ENCODE measurements at regions not wholly inside any gene's neighbourhood (a gene's known extent, or its start where the extent isn't known, plus 50 kb on each side); places are given as distances from the start of the nearest gene placed in this dataset.

GRCh38 chr2:150789376-150789905, 302.0 kb upstream of the RND3 start:
- ATAC-seq (ENCODE audit: poor library complexity), result no peak
- Mint-ChIP-seq H3K27me3 (no peaks in the 10 kb centered on the region), H3K4me1 (ENCODE audit: low read depth) (no peaks in the 10 kb centered on the region), H3K27ac (no peak overlapping the region), H3K4me3 (no peak overlapping the region), H3K36me3 (ENCODE audit: low read depth) (no peaks in the 10 kb centered on the region), H3K9me3 (peaks cover 2% of the 10 kb centered on the region)
- H3K27ac ChIP-seq (ENCODE audit: low read depth in 1 of 2, low read length in 2 of 2), result no peak overlapping the region
- peaks cover 0 to 6% of the 10 kb centered on the region in 2 experiments for H3K9me3 ChIP-seq (ENCODE audit: control insufficient read depth in 1 of 2, insufficient read depth in 1 of 2, low read length in 2 of 2)
- DNase-seq, result no peak
- no peaks in the 10 kb centered on the region for H3K36me3 ChIP-seq (ENCODE audit: insufficient read depth, low read length)
- H3K4me3 ChIP-seq (ENCODE audit: low read length), result no peak overlapping the region
- H3K4me1 ChIP-seq (ENCODE audit: insufficient read depth, low read length), result no peaks in the 10 kb centered on the region
- CTCF ChIA-PET, result no interaction called here
- intact Hi-C loops (cut with DNase I, micrococcal nuclease), result no loop called here
- POLR2A ChIA-PET, result no interaction called here
- no peaks in the 10 kb centered on the region for H3K27me3 ChIP-seq (ENCODE audit: control insufficient read depth in 1 of 2, insufficient read depth in 2 of 2, low read length in 2 of 2)
- TF ChIP-seq CTCF (IDR thresholded peaks at IDR 0.05), result no peak

- no peaks in the 10 kb centered on the region for H3K36me3 Mint-ChIP-seq (ENCODE audit: low read depth)
- no peaks in the 10 kb centered on the region for H3K27me3 Mint-ChIP-seq
- H3K4me3 Mint-ChIP-seq, result no peak overlapping the region
- Histone ChIP-seq H3K4me1 (ENCODE audit: insufficient read depth, low read length) (no peaks in the 10 kb centered on the region), H3K27me3 (ENCODE audit: control insufficient read depth in 1 of 2, insufficient read depth in 2 of 2, low read length in 2 of 2) (no peaks in the 10 kb centered on the region), H3K27ac (ENCODE audit: low read depth in 1 of 2, low read length in 2 of 2) (no peak overlapping the region), H3K9me3 (ENCODE audit: control insufficient read depth in 1 of 2, insufficient read depth in 1 of 2, low read length in 2 of 2) (peaks cover 0 to 6% of the 10 kb centered on the region in 2 experiments), H3K36me3 (ENCODE audit: insufficient read depth, low read length) (no peaks in the 10 kb centered on the region), H3K4me3 (ENCODE audit: low read length) (no peak overlapping the region)
- ATAC-seq (ENCODE audit: poor library complexity) (no peak), DNase-seq (no peak)
- no peaks in the 10 kb centered on the region for H3K4me1 Mint-ChIP-seq (ENCODE audit: low read depth)
- peaks cover 2% of the 10 kb centered on the region for H3K9me3 Mint-ChIP-seq
- no peak for TF ChIP-seq CTCF (IDR thresholded peaks at IDR 0.05)
- intact Hi-C loops (cut with DNase I, micrococcal nuclease), result no loop called here
- no peak overlapping the region for H3K27ac Mint-ChIP-seq
- ChIA-PET POLR2A (no interaction called here), CTCF (no interaction called here)
Measured at GRCh38 chr2:150788426-150789140, 301.1 kb upstream of the RND3 start.

DNA sequence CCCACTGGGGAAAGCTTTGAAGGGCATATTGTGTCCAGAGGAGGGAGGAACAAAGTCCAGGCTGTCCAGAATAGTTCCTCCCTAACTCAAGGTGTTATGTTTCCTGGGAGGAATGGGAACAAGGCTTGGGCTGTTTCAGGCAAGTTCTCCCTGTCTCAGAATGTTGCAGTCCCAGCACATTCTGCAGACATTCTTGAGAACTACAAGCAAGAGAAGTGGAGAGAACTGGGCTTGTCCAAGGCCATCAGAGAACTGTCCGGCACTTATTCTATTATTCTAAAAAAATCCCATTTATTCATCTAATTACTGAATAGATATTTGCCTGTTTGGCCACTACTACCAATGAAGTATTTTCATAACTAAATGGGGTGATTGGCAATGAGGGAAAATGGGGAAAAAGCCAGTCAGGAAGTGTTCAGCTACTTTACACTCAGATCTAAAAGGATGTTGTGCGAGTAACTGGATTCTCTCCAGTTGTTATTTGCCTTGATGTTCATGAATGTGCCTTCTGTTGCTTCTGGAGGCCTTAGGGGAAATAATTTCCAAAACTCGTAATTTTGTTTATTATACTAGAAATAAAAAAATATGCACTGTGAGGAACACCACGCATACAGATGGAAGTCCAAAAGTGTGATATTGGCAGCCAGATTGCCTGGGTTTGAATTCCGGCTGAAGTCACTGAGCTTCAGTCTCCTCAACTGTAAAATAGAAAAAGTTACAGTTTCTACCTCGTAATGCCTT, 300.1 kb upstream of the RND3 start:
- no peak for TF ChIP-seq CTCF (IDR thresholded peaks at IDR 0.05)
- POLR2A ChIA-PET, result no interaction called here
- ATAC-seq (ENCODE audit: poor library complexity) (no peak), DNase-seq (no peak)
- CTCF ChIA-PET, result no interaction called here
- H3K27me3 ChIP-seq (ENCODE audit: control insufficient read depth in 1 of 2, insufficient read depth in 2 of 2, low read length in 2 of 2), result no peaks in the 10 kb centered on the region
- H3K27ac Mint-ChIP-seq, result no peak overlapping the region
- no peaks in the 10 kb centered on the region for H3K4me1 Mint-ChIP-seq (ENCODE audit: low read depth)
- intact Hi-C loops (cut with DNase I, micrococcal nuclease), result no loop called here
- no peak overlapping the region for H3K4me3 Mint-ChIP-seq
- no peak overlapping the region for H3K27ac ChIP-seq (ENCODE audit: low read depth in 1 of 2, low read length in 2 of 2)
- H3K9me3 ChIP-seq (ENCODE audit: control insufficient read depth in 1 of 2, insufficient read depth in 1 of 2, low read length in 2 of 2), result peaks cover 0 to 2% of the 10 kb centered on the region in 2 experiments
- H3K27me3 Mint-ChIP-seq, result no peaks in the 10 kb centered on the region
- H3K9me3 Mint-ChIP-seq, result no peaks in the 10 kb centered on the region
- no peaks in the 10 kb centered on the region for H3K36me3 ChIP-seq (ENCODE audit: insufficient read depth, low read length)
- H3K36me3 Mint-ChIP-seq (ENCODE audit: low read depth), result no peaks in the 10 kb centered on the region
- no peaks in the 10 kb centered on the region for H3K4me1 ChIP-seq (ENCODE audit: insufficient read depth, low read length)
- H3K4me3 ChIP-seq (ENCODE audit: low read length), result no peak overlapping the region

Data from CD4-positive, alpha-beta T cell (primary cell).